GM20000 (cell line): ENCODE measurements at regions not wholly inside any gene's neighbourhood (a gene's known extent, or its start where the extent isn't known, plus 50 kb on each side); places are given as distances from the start of the nearest gene placed in this dataset.

Experiments
- DNase-seq: peaks from one replicate; pipeline ENCODE4 v3.0.0; 2012; ENCODE audit warnings: low spot score
- TF ChIP-seq, protein P1 (sequence below): IDR thresholded peaks from 2 replicates; pipeline ENCODE4 v1.5.1; 2012; ENCODE audit warnings: mild to moderate bottlenecking, control low read depth; ENCODE audit errors: extremely low read depth, missing control alignments

- no peak for DNase-seq
- TF ChIP-seq, protein P1, sequence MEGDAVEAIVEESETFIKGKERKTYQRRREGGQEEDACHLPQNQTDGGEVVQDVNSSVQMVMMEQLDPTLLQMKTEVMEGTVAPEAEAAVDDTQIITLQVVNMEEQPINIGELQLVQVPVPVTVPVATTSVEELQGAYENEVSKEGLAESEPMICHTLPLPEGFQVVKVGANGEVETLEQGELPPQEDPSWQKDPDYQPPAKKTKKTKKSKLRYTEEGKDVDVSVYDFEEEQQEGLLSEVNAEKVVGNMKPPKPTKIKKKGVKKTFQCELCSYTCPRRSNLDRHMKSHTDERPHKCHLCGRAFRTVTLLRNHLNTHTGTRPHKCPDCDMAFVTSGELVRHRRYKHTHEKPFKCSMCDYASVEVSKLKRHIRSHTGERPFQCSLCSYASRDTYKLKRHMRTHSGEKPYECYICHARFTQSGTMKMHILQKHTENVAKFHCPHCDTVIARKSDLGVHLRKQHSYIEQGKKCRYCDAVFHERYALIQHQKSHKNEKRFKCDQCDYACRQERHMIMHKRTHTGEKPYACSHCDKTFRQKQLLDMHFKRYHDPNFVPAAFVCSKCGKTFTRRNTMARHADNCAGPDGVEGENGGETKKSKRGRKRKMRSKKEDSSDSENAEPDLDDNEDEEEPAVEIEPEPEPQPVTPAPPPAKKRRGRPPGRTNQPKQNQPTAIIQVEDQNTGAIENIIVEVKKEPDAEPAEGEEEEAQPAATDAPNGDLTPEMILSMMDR: no peak
These were observed 268.2 kb downstream of the SH3GL2 start for GRCh38 chr9:17846948-17847655.

DNA sequence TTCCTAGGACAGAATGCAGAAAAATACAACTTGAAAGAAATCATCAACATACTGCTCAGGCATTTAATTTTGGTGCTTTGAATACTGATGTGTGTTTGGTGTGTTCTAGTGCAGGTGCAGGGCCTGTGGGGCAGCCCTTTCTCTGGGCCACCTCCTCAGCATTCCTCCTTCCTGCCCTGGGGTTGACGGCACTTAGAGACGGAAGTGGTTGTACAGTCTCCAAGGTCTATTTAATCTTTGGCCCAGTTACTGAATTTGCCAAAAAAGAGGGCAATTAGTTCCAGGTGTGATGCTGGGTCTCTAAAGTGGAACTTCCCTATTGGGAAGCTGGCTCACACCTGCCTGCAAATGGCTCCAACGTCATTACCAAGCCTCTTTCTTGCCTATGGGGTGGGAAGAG lies 269.0 kb downstream of the SH3GL2 start:
- DNase-seq: no peak
- TF ChIP-seq, protein P1: no peak

GRCh38 chr9:17852108-17852507 lies 273.2 kb downstream of the SH3GL2 start:
- no peak for DNase-seq
- TF ChIP-seq, protein P1: no peak

DNA sequence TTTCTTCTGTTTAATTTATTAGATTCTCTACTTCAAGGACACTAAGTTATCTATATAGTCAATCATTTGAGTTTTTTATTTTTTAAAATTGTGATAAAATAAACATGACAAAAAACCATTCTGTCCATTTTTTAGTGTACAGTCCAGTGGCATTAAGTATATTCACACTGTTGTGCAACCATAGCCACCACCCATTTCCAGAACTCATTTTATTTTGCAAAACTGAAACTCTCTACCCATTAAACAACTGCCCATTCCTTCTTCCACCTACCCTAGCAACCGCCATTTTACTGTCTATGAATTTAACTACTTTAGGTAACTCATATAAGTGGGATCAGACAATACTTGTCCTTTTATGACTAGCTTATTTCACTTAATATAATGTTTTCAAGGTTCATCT lies 275.6 kb downstream of the SH3GL2 start:
- TF ChIP-seq, protein P1: no peak
- DNase-seq: no peak

GRCh38 chr9:17856995-17857394 lies 278.1 kb downstream of the SH3GL2 start:
- TF ChIP-seq, protein P1: no peak
- no peak for DNase-seq

DNA sequence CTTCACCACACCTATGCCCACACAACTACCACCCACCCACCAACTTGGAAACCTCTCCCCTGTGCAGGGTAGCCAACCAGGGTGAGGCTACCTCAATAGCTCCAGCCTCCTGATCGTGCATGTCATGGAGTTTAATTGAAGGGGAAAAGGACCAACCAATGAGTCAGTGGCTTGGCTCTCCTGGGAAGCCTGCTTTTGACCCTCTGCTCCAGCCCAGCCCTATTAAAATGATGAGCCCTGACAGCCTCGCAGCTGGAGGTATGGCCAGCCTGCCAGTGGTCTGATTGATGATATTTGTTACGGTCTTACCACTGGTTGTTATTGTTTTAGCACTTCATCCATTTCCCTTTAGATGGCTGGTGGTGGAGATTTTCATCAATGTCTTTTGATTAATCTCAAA lies 280.4 kb downstream of the SH3GL2 start:
- no peak for DNase-seq
- TF ChIP-seq, protein P1: no peak

DNA sequence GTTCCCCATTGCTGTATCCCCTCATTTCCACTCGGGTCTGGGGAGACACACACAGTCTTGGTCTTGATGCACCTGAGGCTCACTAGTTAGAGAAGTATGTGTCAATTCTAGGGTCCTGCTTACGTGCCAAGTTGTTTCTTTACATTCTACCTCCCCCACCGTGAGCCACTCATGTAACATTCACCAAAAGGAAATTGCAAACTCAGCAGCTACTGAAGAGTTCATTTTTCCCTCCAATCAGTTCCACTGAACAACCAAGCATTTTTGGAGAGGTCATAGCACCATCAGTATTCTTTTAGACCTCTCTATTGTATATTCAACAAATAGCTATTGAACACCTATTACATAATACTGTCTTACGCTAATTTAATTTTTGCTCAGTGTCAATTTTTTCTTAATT lies 281.1 kb downstream of the SH3GL2 start:
- TF ChIP-seq, protein P1: no peak
- DNase-seq: no peak
